Stomach (tissue), 4 donors: ENCODE measurements at regions not wholly inside any gene's neighbourhood (a gene's known extent, or its start where the extent isn't known, plus 50 kb on each side); places are given as distances from the start of the nearest gene placed in this dataset.

Experiments
- CTCF ChIP-seq, 7 experiments: fragments of 450-650 bp in 4 of 7; fragments of 200-600 bp in 3 of 7; sonication (generic) in 3 of 7; IDR thresholded peaks; one replicate each; pipeline ENCODE4 v1.5.1; 2016 to 2019; ENCODE audit warnings: antibody characterized with exemption in 7 of 7, control low read depth in 2 of 7, mild to moderate bottlenecking in 1 of 7
- EP300 ChIP-seq: sonication (generic); formaldehyde crosslinking; IDR thresholded peaks from one replicate; pipeline ENCODE4 v1.6.1; 2017; ENCODE audit warnings: antibody characterized with exemption
- POLR2A ChIP-seq, 4 donors: fragments of 450-650 bp; IDR thresholded peaks; one replicate each; pipeline ENCODE4 v1.6.1; 2016; ENCODE audit warnings: antibody characterized with exemption in 4 of 4, control low read depth in 2 of 4, mild to moderate bottlenecking in 1 of 4, moderate library complexity in 1 of 4
- POLR2AphosphoS5 ChIP-seq, 3 donors: sonication (generic); formaldehyde crosslinking; IDR thresholded peaks; one replicate each; pipeline ENCODE4 v1.6.1; 2016; ENCODE audit warnings: antibody characterized with exemption in 3 of 3

GRCh38 chr15:31223478-31224350, 102.9 kb upstream of the KLF13 start:
- no peak for TF ChIP-seq CTCF (IDR thresholded peaks at IDR 0.05)
- no peak for TF ChIP-seq POLR2A (IDR thresholded peaks at IDR 0.05)
- TF ChIP-seq EP300 = no peak
- no peak for TF ChIP-seq POLR2AphosphoS5 (IDR thresholded peaks at IDR 0.05)
